AG10803 (cell line): ENCODE measurements at regions not wholly inside any gene's neighbourhood (a gene's known extent, or its start where the extent isn't known, plus 50 kb on each side); places are given as distances from the start of the nearest gene placed in this dataset.

ENCODE experiments used
- DNase-seq: peaks from one replicate; pipeline ENCODE4 v3.0.0; 2010; ENCODE audit warnings: low read depth
- H3K4me3 ChIP-seq: 2 replicates; pipeline ENCODE4 v1.5.1; 2011; ENCODE audit warnings: mild to moderate bottlenecking, low read length, control low read depth
- TF ChIP-seq, protein P1 (sequence below): conservative IDR thresholded peaks from 2 replicates; pipeline ENCODE4 v1.5.1; 2011; ENCODE audit warnings: mild to moderate bottlenecking, low read length, control low read depth, inconsistent platforms

DNA sequence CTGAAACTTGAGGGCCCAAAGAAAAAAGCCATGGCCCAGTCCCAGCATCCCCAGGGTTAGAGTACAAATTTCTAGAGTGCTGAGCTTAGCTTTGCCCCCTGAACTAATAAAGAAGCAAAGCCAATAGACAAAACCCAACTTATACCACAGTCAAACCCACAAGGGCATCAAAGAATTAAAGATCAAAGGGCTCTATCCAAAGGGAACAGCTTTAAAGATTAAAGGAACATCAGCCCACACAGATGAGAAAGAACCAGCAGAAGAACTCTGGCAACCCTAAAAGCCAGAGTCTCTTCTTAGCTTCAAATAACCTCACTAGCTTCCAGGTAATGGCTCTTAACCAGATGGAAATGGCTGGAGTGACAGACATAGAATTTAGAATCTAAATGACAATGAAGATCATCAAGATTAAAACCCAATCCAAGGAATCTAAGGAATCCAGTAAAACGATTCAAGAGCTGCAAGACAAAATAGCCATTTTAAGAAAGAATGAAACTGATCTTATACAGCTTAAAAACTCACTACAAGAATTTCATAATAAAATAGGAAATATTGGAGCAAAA, 93.9 kb downstream of the YIPF5 start:
- TF ChIP-seq, protein P1, sequence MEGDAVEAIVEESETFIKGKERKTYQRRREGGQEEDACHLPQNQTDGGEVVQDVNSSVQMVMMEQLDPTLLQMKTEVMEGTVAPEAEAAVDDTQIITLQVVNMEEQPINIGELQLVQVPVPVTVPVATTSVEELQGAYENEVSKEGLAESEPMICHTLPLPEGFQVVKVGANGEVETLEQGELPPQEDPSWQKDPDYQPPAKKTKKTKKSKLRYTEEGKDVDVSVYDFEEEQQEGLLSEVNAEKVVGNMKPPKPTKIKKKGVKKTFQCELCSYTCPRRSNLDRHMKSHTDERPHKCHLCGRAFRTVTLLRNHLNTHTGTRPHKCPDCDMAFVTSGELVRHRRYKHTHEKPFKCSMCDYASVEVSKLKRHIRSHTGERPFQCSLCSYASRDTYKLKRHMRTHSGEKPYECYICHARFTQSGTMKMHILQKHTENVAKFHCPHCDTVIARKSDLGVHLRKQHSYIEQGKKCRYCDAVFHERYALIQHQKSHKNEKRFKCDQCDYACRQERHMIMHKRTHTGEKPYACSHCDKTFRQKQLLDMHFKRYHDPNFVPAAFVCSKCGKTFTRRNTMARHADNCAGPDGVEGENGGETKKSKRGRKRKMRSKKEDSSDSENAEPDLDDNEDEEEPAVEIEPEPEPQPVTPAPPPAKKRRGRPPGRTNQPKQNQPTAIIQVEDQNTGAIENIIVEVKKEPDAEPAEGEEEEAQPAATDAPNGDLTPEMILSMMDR, result no peak
- H3K4me3 ChIP-seq, result no peak overlapping the region
- DNase-seq, result no peak

DNA sequence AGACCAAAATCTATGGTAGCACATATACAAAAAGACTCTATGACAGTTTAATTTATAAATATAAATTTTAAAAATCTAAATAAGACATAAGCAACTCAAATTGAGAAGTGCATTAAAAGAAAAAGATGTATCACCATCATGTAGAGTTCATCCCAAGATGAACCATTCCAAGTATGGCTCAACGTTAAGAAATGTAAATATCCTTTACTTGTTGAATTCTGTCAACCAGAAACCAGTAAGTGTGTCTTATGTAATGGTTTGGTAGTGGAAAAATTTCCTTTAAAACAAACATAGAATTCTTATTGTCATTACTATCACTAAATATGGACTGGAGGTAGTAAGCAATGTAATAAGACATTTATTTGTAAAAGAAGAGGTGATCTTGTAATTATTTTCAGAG, 87.3 kb downstream of the YIPF5 start:
- DNase-seq, result no peak
- TF ChIP-seq, protein P1, result no peak
- no peak overlapping the region for H3K4me3 ChIP-seq

DNA sequence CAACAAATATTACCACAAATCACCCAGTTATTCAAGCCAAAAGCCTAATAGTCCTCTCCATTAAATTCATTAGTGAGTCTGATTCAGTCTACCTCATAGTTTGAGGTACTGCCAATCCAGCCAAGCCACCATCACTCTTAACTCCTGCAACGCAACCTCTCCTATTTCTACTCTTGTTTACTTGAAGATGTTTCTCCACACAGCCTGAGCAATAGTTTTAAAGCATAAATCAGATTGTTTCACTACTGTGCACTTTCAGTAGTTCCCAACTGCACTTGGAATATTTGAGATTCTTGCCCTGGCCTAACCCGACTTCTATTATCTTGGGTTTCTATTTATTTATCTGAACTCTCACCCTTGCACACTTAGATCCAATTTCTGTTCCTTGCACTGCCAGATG, 85.5 kb downstream of the YIPF5 start:
- no peak overlapping the region for H3K4me3 ChIP-seq
- no peak for DNase-seq
- TF ChIP-seq, protein P1, result no peak

DNA sequence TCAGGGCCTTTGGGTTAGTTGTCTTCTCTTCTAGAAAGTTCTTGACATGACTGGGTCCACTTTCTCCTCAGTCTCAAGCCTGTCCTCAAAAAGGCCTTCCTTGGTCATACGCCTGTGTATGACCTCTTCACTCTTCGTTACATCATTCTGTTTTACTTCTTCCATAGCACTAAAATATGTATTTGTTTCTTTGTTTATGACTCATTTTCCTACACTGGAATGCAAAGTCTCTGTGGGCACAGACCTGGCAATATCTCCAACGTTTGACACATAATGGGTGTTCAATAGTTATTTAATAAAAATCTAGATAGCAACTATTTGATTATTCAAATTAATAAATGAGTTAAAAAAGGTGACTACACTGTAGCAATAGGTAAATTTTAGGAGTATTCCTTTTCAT, 85.1 kb downstream of the YIPF5 start:
- H3K4me3 ChIP-seq, result no peak overlapping the region
- TF ChIP-seq, protein P1, result no peak
- no peak for DNase-seq

GRCh38 chr5:144086295-144086694, 84.2 kb downstream of the YIPF5 start:
- TF ChIP-seq, protein P1, result no peak
- no peak overlapping the region for H3K4me3 ChIP-seq
- no peak for DNase-seq

GRCh38 chr5:144087576-144087975, 82.9 kb downstream of the YIPF5 start:
- H3K4me3 ChIP-seq, result no peak overlapping the region
- TF ChIP-seq, protein P1, result no peak
- DNase-seq, result no peak

- no peak overlapping the region for H3K4me3 ChIP-seq
- peak; percentile 53 for DNase-seq
- TF ChIP-seq, protein P1, result no peak
Observed at GRCh38 chr5:144088206-144089064, 82.0 kb downstream of the YIPF5 start.
